Upper lobe of left lung (tissue), 6 donors: ENCODE measurements at regions not wholly inside any gene's neighbourhood (a gene's known extent, or its start where the extent isn't known, plus 50 kb on each side); places are given as distances from the start of the nearest gene placed in this dataset.
"Not testable (repeated sequence)": the region's sequence is repeated elsewhere in the genome, so short reads cannot be mapped to it uniquely, and the experiment has no call there.

Experiments used
- ATAC-seq, 2 donors: fragments of 200-7000 bp; cut with Tn5 transposase; one replicate each; pipeline ENCODE4 v1.9.1; 2022; ENCODE audit warnings: mild to moderate bottlenecking in 2 of 2, moderate library complexity in 2 of 2; ENCODE audit not compliant: low FRiP score in 2 of 2
- DNase-seq, 2 donors: peaks; one replicate each; pipeline ENCODE4 v3.0.0-alpha.2; 2019 to 2020
- H3K27ac ChIP-seq, 4 donors: fragments of 200-600 bp; sonication (generic); one replicate each; pipeline ENCODE4 v1.5.1; 2016 to 2019
- H3K27me3 ChIP-seq, 4 donors: fragments of 200-600 bp; sonication (generic); one replicate each; pipeline ENCODE4 v1.5.1; 2017 to 2019
- H3K36me3 ChIP-seq, 4 donors: fragments of 200-600 bp; sonication (generic); one replicate each; pipeline ENCODE4 v1.5.1; 2016 to 2019
- H3K4me1 ChIP-seq, 4 donors: fragments of 200-600 bp; sonication (generic); one replicate each; pipeline ENCODE4 v1.5.1; 2018 to 2019
- H3K4me3 ChIP-seq, 4 donors: fragments of 200-600 bp; sonication (generic); one replicate each; pipeline ENCODE4 v1.5.1; 2017 to 2019; ENCODE audit warnings: mild to moderate bottlenecking in 2 of 4, moderate library complexity in 1 of 4
- H3K9me3 ChIP-seq, 4 donors: fragments of 200-600 bp; sonication (generic); one replicate each; pipeline ENCODE4 v1.5.1; 2018 to 2019
- EP300 ChIP-seq, 4 donors: sonication (generic); formaldehyde crosslinking; IDR thresholded peaks; one replicate each; pipeline ENCODE4 v1.5.1; 2017; ENCODE audit warnings: antibody characterized with exemption in 4 of 4, control low read depth in 2 of 4
- POLR2A ChIP-seq, 4 donors: fragments of 450-650 bp; IDR thresholded peaks; one replicate each; pipeline ENCODE4 v1.5.1; 2016 to 2017; ENCODE audit warnings: antibody characterized with exemption in 4 of 4, mild to moderate bottlenecking in 2 of 4
- POLR2AphosphoS5 ChIP-seq, 2 donors: sonication (generic); formaldehyde crosslinking; IDR thresholded peaks; one replicate each; pipeline ENCODE4 v1.5.1; 2017; ENCODE audit warnings: antibody characterized with exemption in 2 of 2
- WGBS, 2 donors: methylation state at CpG; one replicate each; pipeline ENCODE4 v1.1.5; 2017 to 2018; 5-methylcytosine and 5-hydroxymethylcytosine counted together
- TF ChIP-seq, protein P1 (sequence below), 6 experiments: fragments of 450-650 bp in 4 of 6; fragments of 200-600 bp in 2 of 6; sonication (generic) in 2 of 6; IDR thresholded peaks; one replicate each; pipeline ENCODE4 v1.5.1; 2016 to 2019; ENCODE audit warnings: antibody characterized with exemption in 6 of 6
- donor health status: DM: no; HTN: no; CAD: no; lungs with moderate emphysema.
- donor health status: DM: no; HTN: yes; CAD: no; lungs with severe emphysema.

DNA sequence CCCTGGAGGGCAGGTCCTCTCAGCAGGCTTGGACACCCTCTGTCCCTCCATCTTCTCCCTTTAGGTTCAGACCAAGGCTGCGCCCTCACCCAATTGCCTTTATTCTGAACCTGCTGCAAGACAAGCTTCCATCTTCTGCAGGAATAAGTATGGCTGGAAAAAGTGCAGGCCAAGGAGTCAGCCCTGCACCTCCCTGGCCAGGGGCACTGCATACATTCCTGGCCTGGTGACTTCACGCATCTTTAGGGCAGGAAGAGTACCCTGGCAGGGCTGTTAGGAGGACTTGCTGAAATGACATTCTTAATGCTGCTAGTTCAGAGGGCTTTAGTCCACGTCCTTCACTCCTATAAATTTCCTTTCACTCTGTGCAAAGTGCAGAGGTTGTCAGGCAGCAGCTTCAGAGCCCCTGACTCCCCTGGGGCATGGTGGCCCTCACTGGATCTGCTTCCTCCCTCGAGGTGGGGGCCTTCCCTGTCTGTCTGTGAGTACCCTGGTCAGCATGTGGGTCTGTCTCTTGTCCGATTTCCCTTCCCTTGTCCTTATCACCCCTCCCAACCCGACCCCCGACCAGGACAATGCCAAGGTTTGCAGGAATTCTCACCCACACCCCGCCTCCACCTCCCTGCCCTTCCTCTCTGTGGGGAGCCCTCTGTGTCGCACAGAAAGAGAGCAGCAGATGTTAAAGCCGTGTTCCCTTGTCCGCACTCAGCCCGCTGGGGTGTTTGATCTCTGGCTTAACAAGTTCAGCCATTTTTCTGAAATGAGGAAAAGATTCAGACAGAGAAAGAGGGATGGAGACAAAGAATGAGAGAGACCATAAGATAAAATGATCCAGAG is 124.5 kb upstream of the SYT13 start:
- Histone ChIP-seq H3K27ac (no peak overlapping the region), H3K27me3 (no peaks in the 10 kb centered on the region), H3K9me3 (no peaks in the 10 kb centered on the region), H3K4me1 (no peaks in the 10 kb centered on the region), H3K36me3 (no peaks in the 10 kb centered on the region), H3K4me3 (no peak overlapping the region)
- ATAC-seq (no peak), DNase-seq (no peak)
- 50 to 59% methylated on average over 12 of the region's 12 CpGs for WGBS, 2 donors
- TF ChIP-seq POLR2A (IDR thresholded peaks at IDR 0.05): no peak
- no peak for TF ChIP-seq EP300 (IDR thresholded peaks at IDR 0.05)
- TF ChIP-seq POLR2AphosphoS5 (IDR thresholded peaks at IDR 0.05): no peak
- TF ChIP-seq, protein P1, sequence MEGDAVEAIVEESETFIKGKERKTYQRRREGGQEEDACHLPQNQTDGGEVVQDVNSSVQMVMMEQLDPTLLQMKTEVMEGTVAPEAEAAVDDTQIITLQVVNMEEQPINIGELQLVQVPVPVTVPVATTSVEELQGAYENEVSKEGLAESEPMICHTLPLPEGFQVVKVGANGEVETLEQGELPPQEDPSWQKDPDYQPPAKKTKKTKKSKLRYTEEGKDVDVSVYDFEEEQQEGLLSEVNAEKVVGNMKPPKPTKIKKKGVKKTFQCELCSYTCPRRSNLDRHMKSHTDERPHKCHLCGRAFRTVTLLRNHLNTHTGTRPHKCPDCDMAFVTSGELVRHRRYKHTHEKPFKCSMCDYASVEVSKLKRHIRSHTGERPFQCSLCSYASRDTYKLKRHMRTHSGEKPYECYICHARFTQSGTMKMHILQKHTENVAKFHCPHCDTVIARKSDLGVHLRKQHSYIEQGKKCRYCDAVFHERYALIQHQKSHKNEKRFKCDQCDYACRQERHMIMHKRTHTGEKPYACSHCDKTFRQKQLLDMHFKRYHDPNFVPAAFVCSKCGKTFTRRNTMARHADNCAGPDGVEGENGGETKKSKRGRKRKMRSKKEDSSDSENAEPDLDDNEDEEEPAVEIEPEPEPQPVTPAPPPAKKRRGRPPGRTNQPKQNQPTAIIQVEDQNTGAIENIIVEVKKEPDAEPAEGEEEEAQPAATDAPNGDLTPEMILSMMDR (IDR thresholded peaks at IDR 0.05): no peak

- Histone ChIP-seq H3K9me3 (no peaks in the 10 kb centered on the region), H3K4me1 (no peaks in the 10 kb centered on the region), H3K27me3 (no peaks in the 10 kb centered on the region), H3K36me3 (no peaks in the 10 kb centered on the region), H3K27ac (no peak overlapping the region), H3K4me3 (no peak overlapping the region)
- DNase-seq (no peak), ATAC-seq (no peak)
- TF ChIP-seq, protein P1 (IDR thresholded peaks at IDR 0.05): no peak
- TF ChIP-seq POLR2A (IDR thresholded peaks at IDR 0.05) (no peak), POLR2AphosphoS5 (IDR thresholded peaks at IDR 0.05) (no peak), EP300 (IDR thresholded peaks at IDR 0.05) (no peak)
- 62% methylated on average over 6 of the region's 6 CpGs; no CpG with 5 or more reads in 1 of the 2 donors for WGBS, 2 donors
Measured at GRCh38 chr11:45409587-45409986, 123.4 kb upstream of the SYT13 start.

- no peaks in the 10 kb centered on the region for H3K9me3 ChIP-seq
- WGBS, 2 donors: 50 to 65% methylated on average over 4 of the region's 4 CpGs
- DNase-seq (no peak), ATAC-seq (no peak)
- no peak overlapping the region for H3K27ac ChIP-seq
- H3K36me3 ChIP-seq: no peaks in the 10 kb centered on the region
- H3K27me3 ChIP-seq: no peaks in the 10 kb centered on the region
- no peak overlapping the region for H3K4me3 ChIP-seq
- no peaks in the 10 kb centered on the region for H3K4me1 ChIP-seq
- TF ChIP-seq POLR2AphosphoS5 (IDR thresholded peaks at IDR 0.05) (no peak), EP300 (IDR thresholded peaks at IDR 0.05) (no peak), POLR2A (IDR thresholded peaks at IDR 0.05) (no peak)
- TF ChIP-seq, protein P1 (IDR thresholded peaks at IDR 0.05): no peak
Measured at GRCh38 chr11:45407226-45407625, 121.1 kb upstream of the SYT13 start.

DNA sequence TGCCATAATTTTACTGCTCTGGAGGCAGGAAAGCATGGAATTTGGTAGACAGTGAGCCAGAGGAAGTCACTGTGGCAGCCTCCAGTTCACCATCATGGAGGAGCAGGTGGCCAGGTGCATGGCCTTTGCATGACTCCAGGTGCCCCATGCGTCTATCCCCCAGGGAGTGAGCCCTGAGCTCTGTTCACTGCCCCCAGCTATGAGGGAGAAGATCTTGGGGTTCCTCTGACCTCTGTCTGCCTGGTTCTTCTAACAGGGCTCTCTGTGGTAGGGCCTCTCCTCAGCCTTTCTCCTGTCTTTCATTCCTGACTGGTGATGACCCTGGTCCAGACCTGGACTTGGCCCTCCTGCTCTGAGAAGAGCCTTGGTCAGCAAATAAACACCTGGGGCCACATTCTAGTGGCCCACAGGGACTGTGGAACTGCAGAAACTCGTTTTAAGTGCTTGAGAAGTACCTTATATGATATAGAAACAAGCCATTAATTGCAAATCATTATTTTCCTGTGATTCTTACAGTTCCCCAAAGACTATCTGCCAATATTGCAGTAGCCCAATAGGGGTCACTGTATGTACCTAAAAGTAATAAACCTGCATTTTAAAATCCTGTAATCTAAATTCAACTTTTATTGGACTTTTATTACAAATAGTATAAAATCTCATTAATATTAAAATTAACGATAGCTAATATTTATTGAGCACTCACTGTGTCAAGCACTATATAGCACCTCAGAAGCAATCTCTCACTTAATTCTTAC is 120.0 kb upstream of the SYT13 start:
- DNase-seq (no peak), ATAC-seq (no peak)
- TF ChIP-seq EP300 (IDR thresholded peaks at IDR 0.05) (no peak), POLR2A (IDR thresholded peaks at IDR 0.05) (no peak), POLR2AphosphoS5 (IDR thresholded peaks at IDR 0.05) (no peak)
- TF ChIP-seq, protein P1 (IDR thresholded peaks at IDR 0.05): no peak
- no peak overlapping the region for H3K27ac ChIP-seq
- WGBS, 2 donors: 63 to 64% methylated on average over 3 of the region's 3 CpGs
- no peaks in the 10 kb centered on the region for H3K4me1 ChIP-seq
- no peak overlapping the region for H3K4me3 ChIP-seq
- H3K27me3 ChIP-seq: no peaks in the 10 kb centered on the region
- no peaks in the 10 kb centered on the region for H3K36me3 ChIP-seq
- no peaks in the 10 kb centered on the region for H3K9me3 ChIP-seq

DNA sequence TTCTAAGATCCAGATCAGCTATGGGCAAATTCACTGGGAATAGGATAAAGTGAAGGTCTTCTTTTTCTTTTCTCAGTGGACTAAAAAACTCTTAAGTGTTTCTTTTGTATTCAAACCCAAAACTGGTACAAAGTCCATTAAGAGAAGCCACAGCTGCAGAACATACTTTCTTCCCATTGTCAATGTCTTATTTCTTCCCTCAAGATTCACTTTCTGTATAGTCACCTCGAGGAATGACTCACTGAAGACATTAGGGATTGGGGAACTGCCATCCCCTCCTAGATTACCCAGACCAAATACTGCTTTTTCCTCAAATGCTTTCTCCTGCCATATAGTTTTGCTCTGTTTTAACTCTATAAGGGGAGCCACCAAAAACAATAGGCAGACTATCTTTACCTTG is 117.4 kb upstream of the SYT13 start:
- not testable (repeated sequence) for H3K27me3 ChIP-seq, H3K27ac ChIP-seq, DNase-seq, ATAC-seq, H3K36me3 ChIP-seq, H3K4me3 ChIP-seq, H3K9me3 ChIP-seq, H3K4me1 ChIP-seq
- WGBS, 2 donors: 45 to 74% methylated on average over 1 of the region's 1 CpG
